Lower leg skin (tissue), 3 donors: ENCODE measurements at regions not wholly inside any gene's neighbourhood (a gene's known extent, or its start where the extent isn't known, plus 50 kb on each side); places are given as distances from the start of the nearest gene placed in this dataset.

Experiments
- CTCF ChIP-seq, 3 donors: fragments of 450-650 bp; IDR thresholded peaks; one replicate each; pipeline ENCODE4 v1.5.1; 2016; ENCODE audit warnings: antibody characterized with exemption in 3 of 3, mild to moderate bottlenecking in 3 of 3, moderate library complexity in 2 of 3
- POLR2A ChIP-seq, 2 donors: fragments of 450-650 bp; IDR thresholded peaks; one replicate each; pipeline ENCODE4 v1.6.1; 2016 to 2017; ENCODE audit warnings: antibody characterized with exemption in 2 of 2, mild to moderate bottlenecking in 1 of 2, moderate library complexity in 1 of 2

GRCh38 chr6:164085091-164086075 lies 670.9 kb downstream of the QKI start:
- TF ChIP-seq CTCF (IDR thresholded peaks at IDR 0.05) (no peak), POLR2A (IDR thresholded peaks at IDR 0.05) (no peak)
